ENCODE measurements at regions not wholly inside any gene's neighbourhood (a gene's known extent, or its start where the extent isn't known, plus 50 kb on each side); places are given as distances from the start of the nearest gene placed in this dataset.

DNA sequence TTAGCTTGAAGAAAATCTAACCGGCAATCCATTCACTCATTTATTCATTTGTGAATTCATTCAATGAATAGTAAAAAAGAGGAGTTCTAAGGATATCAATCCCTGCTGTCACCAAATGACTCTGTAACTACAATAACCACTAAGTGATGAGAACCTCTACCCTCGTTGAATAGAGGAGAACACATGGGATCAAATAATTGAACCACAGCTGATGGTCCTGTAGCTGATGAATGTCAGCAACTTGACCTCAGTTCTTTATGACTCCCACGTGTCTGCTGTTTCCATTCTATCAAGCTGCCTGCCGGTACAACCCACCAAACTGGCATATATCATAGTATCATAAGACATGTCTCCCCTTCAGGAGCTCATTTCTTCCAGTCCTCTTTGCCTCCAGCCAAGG is 150.3 kb downstream of the PTGER3 start:
- FAIRE-seq (no peak), ATAC-seq (no peak), DNase-seq (ENCODE audit: low read depth, low spot score) (no peak)
- in situ Hi-C loops (cut with MboI) (no loop called here), intact Hi-C loops (cut with micrococcal nuclease; ENCODE audit: unreplicated experiment) (no loop called here)
- ChIA-PET POLR2A (no interaction called here), CTCF (interaction anchor here (0.9 to 1.4 kb wide), 4 partner anchors 11 to 123 kb away, joined by 3 to 4 read pairs (median 4); no protein-coding TSS in a partner anchor), RAD21 (ENCODE audit: unreplicated experiment) (no interaction called here), SMC1A (ENCODE audit: uncharacterized antibody, unreplicated experiment) (no interaction called here)
- no peaks in the 10 kb centered on the region for H4K20me1 ChIP-seq (ENCODE audit: control insufficient read depth, insufficient read depth)
- no peaks in the 10 kb centered on the region for H3K36me3 ChIP-seq (ENCODE audit: control insufficient read depth in 2 of 2, insufficient read depth in 2 of 2, low read length in 1 of 2)
- WGBS (ENCODE audit: insufficient coverage, insufficient replicate concordance, low lambda C conversion rate, missing lambda C conversion rate), result 20% methylated on average over 4 of the region's 4 CpGs
- no peak overlapping the region for H2AFZ ChIP-seq (ENCODE audit: control insufficient read depth, low read depth, low read length)
- TF ChIP-seq GABPA (IDR thresholded peaks at IDR 0.05; ENCODE audit: low read depth) (no peak), ZNF622 (IDR thresholded peaks at IDR 0.05) (no peak), WRNIP1 (IDR thresholded peaks at IDR 0.05; ENCODE audit: borderline replicate concordance, low read depth, low read length) (no peak), MTA3 (IDR thresholded peaks at IDR 0.05; ENCODE audit: borderline replicate concordance, low read length) (no peak), SMARCA5 (IDR thresholded peaks at IDR 0.05) (no peak), ATF7 (IDR thresholded peaks at IDR 0.05; ENCODE audit: low read depth) (no peak), MYC (IDR thresholded peaks at IDR 0.05; ENCODE audit: insufficient read depth, insufficient read length, insufficient replicate concordance, low read length, severe bottlenecking) (no peak), ZNF207 (IDR thresholded peaks at IDR 0.05; ENCODE audit: borderline replicate concordance) (no peak), HDGF (IDR thresholded peaks at IDR 0.05) (no peak)
- TF ChIP-seq, protein P1, sequence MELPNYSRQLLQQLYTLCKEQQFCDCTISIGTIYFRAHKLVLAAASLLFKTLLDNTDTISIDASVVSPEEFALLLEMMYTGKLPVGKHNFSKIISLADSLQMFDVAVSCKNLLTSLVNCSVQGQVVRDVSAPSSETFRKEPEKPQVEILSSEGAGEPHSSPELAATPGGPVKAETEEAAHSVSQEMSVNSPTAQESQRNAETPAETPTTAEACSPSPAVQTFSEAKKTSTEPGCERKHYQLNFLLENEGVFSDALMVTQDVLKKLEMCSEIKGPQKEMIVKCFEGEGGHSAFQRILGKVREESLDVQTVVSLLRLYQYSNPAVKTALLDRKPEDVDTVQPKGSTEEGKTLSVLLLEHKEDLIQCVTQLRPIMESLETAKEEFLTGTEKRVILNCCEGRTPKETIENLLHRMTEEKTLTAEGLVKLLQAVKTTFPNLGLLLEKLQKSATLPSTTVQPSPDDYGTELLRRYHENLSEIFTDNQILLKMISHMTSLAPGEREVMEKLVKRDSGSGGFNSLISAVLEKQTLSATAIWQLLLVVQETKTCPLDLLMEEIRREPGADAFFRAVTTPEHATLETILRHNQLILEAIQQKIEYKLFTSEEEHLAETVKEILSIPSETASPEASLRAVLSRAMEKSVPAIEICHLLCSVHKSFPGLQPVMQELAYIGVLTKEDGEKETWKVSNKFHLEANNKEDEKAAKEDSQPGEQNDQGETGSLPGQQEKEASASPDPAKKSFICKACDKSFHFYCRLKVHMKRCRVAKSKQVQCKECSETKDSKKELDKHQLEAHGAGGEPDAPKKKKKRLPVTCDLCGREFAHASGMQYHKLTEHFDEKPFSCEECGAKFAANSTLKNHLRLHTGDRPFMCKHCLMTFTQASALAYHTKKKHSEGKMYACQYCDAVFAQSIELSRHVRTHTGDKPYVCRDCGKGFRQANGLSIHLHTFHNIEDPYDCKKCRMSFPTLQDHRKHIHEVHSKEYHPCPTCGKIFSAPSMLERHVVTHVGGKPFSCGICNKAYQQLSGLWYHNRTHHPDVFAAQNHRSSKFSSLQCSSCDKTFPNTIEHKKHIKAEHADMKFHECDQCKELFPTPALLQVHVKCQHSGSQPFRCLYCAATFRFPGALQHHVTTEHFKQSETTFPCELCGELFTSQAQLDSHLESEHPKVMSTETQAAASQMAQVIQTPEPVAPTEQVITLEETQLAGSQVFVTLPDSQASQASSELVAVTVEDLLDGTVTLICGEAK (IDR thresholded peaks at IDR 0.05; ENCODE audit: borderline replicate concordance), result no peak
- H3K9me3 ChIP-seq (replicated peaks; ENCODE audit: control insufficient read depth, insufficient read depth, low read length), result no peaks in the 10 kb centered on the region
- no peaks in the 10 kb centered on the region for H3K4me1 ChIP-seq (ENCODE audit: control insufficient read depth, insufficient read depth, low read length)
- no peaks in the 10 kb centered on the region; a peak in 1 of 4 replicates for H3K27me3 ChIP-seq (replicated peaks in 1 of 2; ENCODE audit: control insufficient read depth in 2 of 2, insufficient read depth in 2 of 2, low read length in 1 of 2)
- no peak overlapping the region for H3K4me3 ChIP-seq
- H3K27ac ChIP-seq (ENCODE audit: control insufficient read depth, insufficient read depth), result no peak overlapping the region
- no peaks in the 10 kb centered on the region for H3K79me2 ChIP-seq (ENCODE audit: control insufficient read depth, insufficient read depth, low read length)
- no peak overlapping the region for H3K9ac ChIP-seq (ENCODE audit: control insufficient read depth, insufficient read depth, low read length)
- H3K4me2 ChIP-seq (ENCODE audit: control insufficient read depth, insufficient read depth), result no peak overlapping the region
- no TSS peak for BruUV-seq (replicated peaks)

Data from GM12878 (cell line).